ENCODE measurements at regions not wholly inside any gene's neighbourhood (a gene's known extent, or its start where the extent isn't known, plus 50 kb on each side); places are given as distances from the start of the nearest gene placed in this dataset.

DNA sequence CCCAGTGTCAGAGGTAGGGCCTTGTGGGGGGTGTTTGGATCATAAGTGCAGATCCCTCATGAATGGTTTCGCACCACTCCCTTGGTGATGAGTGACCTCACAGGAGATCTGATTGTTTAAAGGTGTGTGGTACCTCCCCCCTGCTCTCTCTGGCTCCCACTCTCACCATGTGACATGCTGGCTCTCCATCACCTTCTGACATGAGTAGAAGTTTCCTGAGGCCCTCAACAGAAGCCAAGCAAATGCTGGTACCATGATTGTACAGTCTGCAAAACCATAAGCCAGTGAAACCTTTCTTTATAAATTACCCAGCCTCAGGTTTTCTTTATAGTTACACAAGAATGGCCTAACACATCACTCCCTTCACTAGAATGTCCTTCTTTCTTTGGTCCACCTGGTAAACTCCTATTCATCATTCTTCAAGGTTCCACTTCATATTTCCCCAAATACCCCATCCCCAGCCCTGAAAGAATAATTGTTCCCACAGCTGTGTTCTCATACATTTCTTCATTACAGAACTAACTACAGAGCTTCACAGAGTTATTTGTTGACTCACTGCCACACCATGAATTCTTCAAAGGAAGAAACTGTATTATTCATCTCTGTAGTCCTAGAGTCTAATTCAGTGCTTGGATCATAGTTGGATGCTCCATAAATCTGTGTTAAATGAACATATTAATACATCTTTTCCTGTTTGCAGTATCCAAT, 81.2 kb upstream of the STK17B start (continued):
- TF ChIP-seq, protein P1, sequence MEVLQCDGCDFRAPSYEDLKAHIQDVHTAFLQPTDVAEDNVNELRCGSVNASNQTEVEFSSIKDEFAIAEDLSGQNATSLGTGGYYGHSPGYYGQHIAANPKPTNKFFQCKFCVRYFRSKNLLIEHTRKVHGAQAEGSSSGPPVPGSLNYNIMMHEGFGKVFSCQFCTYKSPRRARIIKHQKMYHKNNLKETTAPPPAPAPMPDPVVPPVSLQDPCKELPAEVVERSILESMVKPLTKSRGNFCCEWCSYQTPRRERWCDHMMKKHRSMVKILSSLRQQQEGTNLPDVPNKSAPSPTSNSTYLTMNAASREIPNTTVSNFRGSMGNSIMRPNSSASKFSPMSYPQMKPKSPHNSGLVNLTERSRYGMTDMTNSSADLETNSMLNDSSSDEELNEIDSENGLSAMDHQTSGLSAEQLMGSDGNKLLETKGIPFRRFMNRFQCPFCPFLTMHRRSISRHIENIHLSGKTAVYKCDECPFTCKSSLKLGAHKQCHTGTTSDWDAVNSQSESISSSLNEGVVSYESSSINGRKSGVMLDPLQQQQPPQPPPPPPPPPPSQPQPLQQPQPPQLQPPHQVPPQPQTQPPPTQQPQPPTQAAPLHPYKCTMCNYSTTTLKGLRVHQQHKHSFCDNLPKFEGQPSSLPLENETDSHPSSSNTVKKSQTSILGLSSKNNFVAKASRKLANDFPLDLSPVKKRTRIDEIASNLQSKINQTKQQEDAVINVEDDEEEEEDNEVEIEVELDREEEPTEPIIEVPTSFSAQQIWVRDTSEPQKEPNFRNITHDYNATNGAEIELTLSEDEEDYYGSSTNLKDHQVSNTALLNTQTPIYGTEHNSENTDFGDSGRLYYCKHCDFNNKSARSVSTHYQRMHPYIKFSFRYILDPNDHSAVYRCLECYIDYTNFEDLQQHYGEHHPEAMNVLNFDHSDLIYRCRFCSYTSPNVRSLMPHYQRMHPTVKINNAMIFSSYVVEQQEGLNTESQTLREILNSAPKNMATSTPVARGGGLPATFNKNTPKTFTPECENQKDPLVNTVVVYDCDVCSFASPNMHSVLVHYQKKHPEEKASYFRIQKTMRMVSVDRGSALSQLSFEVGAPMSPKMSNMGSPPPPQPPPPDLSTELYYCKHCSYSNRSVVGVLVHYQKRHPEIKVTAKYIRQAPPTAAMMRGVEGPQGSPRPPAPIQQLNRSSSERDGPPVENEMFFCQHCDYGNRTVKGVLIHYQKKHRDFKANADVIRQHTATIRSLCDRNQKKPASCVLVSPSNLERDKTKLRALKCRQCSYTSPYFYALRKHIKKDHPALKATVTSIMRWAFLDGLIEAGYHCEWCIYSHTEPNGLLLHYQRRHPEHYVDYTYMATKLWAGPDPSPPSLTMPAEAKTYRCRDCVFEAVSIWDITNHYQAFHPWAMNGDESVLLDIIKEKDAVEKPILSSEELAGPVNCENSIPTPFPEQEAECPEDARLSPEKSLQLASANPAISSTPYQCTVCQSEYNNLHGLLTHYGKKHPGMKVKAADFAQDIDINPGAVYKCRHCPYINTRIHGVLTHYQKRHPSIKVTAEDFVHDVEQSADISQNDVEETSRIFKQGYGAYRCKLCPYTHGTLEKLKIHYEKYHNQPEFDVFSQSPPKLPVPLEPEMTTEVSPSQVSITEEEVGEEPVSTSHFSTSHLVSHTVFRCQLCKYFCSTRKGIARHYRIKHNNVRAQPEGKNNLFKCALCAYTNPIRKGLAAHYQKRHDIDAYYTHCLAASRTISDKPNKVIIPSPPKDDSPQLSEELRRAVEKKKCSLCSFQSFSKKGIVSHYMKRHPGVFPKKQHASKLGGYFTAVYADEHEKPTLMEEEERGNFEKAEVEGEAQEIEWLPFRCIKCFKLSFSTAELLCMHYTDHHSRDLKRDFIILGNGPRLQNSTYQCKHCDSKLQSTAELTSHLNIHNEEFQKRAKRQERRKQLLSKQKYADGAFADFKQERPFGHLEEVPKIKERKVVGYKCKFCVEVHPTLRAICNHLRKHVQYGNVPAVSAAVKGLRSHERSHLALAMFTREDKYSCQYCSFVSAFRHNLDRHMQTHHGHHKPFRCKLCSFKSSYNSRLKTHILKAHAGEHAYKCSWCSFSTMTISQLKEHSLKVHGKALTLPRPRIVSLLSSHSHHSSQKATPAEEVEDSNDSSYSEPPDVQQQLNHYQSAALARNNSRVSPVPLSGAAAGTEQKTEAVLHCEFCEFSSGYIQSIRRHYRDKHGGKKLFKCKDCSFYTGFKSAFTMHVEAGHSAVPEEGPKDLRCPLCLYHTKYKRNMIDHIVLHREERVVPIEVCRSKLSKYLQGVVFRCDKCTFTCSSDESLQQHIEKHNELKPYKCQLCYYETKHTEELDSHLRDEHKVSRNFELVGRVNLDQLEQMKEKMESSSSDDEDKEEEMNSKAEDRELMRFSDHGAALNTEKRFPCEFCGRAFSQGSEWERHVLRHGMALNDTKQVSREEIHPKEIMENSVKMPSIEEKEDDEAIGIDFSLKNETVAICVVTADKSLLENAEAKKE (CRISPR knock-in tag; IDR thresholded peaks at IDR 0.05), result no peak
- TF ChIP-seq ZNF331 (CRISPR knock-in tag; IDR thresholded peaks at IDR 0.05; ENCODE audit: low read depth), result no peak

DNA sequence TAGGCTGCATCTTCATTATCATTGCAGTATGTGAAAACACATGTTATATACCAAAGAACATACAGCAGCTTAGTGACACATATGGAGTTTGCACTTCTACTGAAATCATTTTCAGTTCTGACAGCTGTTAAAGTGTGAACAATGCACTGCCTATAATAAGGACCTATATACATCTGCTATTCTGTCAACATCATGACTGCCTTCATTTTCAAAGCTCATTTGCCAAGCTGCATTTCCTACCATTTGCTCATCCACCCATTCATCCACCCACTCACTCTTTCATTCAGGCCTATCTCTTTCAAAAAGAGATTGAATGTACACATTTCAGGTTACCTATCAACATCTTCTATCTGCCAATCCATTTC, 81.7 kb upstream of the STK17B start:
- Histone ChIP-seq H3F3A (replicated peaks; ENCODE audit: low read depth) (no peaks in the 10 kb centered on the region), H3K27me3 (ENCODE audit: insufficient read depth) (no peaks in the 10 kb centered on the region), H3K4me2 (no peak overlapping the region), H3K27ac (ENCODE audit: low read depth) (no peak overlapping the region), H3K4me3 (no peak overlapping the region), H3K9me2 (ENCODE audit: insufficient read depth) (peaks cover 6% of the 10 kb centered on the region; the same call in 1 of the 2 replicates), H4K20me1 (replicated peaks; ENCODE audit: insufficient read depth) (no peaks in the 10 kb centered on the region), H3K4me1 (ENCODE audit: insufficient read depth) (no peaks in the 10 kb centered on the region), H2AFZ (no peak overlapping the region), H3K79me2 (replicated peaks; ENCODE audit: insufficient read depth) (no peaks in the 10 kb centered on the region), H3K36me3 (ENCODE audit: insufficient read depth) (no peaks in the 10 kb centered on the region)
- ATAC-seq (no peak), DNase-seq (ENCODE audit: low spot score) (no peak)
- H3K9me3 Mint-ChIP-seq, result no peaks in the 10 kb centered on the region
- no peaks in the 10 kb centered on the region for H3K36me3 Mint-ChIP-seq (ENCODE audit: low read depth)
- no peak overlapping the region for H3K4me3 Mint-ChIP-seq
- H3K27ac Mint-ChIP-seq, result no peak overlapping the region
- no peaks in the 10 kb centered on the region for H3K4me1 Mint-ChIP-seq
- H3K27me3 Mint-ChIP-seq (ENCODE audit: insufficient read depth, low read depth, poor library complexity), result peaks cover 4% of the 10 kb centered on the region
- TF ChIP-seq ZNF331 (CRISPR knock-in tag; IDR thresholded peaks at IDR 0.05; ENCODE audit: low read depth) (no peak), ZNF114 (CRISPR knock-in tag; IDR thresholded peaks at IDR 0.05) (no peak), POLR2AphosphoS5 (IDR thresholded peaks at IDR 0.05; ENCODE audit: low read depth) (no peak), EZH2phosphoT487 (IDR thresholded peaks at IDR 0.05; ENCODE audit: unreplicated experiment) (no peak), EZH2 (IDR thresholded peaks at IDR 0.05; ENCODE audit: low read depth, unreplicated experiment) (no peak), CREB1 (CRISPR knock-in tag; IDR thresholded peaks at IDR 0.05; ENCODE audit: low read depth) (no peak), NANOG (IDR thresholded peaks at IDR 0.05; ENCODE audit: borderline replicate concordance) (no peak), JUNB (IDR thresholded peaks at IDR 0.05; ENCODE audit: unreplicated experiment) (no peak), STAT1 (IDR thresholded peaks at IDR 0.05; ENCODE audit: unreplicated experiment) (no peak)
- TF ChIP-seq, protein P2, sequence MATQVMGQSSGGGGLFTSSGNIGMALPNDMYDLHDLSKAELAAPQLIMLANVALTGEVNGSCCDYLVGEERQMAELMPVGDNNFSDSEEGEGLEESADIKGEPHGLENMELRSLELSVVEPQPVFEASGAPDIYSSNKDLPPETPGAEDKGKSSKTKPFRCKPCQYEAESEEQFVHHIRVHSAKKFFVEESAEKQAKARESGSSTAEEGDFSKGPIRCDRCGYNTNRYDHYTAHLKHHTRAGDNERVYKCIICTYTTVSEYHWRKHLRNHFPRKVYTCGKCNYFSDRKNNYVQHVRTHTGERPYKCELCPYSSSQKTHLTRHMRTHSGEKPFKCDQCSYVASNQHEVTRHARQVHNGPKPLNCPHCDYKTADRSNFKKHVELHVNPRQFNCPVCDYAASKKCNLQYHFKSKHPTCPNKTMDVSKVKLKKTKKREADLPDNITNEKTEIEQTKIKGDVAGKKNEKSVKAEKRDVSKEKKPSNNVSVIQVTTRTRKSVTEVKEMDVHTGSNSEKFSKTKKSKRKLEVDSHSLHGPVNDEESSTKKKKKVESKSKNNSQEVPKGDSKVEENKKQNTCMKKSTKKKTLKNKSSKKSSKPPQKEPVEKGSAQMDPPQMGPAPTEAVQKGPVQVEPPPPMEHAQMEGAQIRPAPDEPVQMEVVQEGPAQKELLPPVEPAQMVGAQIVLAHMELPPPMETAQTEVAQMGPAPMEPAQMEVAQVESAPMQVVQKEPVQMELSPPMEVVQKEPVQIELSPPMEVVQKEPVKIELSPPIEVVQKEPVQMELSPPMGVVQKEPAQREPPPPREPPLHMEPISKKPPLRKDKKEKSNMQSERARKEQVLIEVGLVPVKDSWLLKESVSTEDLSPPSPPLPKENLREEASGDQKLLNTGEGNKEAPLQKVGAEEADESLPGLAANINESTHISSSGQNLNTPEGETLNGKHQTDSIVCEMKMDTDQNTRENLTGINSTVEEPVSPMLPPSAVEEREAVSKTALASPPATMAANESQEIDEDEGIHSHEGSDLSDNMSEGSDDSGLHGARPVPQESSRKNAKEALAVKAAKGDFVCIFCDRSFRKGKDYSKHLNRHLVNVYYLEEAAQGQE (IDR thresholded peaks at IDR 0.05; ENCODE audit: unreplicated experiment), result no peak
- TF ChIP-seq, protein P3, sequence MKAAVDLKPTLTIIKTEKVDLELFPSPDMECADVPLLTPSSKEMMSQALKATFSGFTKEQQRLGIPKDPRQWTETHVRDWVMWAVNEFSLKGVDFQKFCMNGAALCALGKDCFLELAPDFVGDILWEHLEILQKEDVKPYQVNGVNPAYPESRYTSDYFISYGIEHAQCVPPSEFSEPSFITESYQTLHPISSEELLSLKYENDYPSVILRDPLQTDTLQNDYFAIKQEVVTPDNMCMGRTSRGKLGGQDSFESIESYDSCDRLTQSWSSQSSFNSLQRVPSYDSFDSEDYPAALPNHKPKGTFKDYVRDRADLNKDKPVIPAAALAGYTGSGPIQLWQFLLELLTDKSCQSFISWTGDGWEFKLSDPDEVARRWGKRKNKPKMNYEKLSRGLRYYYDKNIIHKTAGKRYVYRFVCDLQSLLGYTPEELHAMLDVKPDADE (IDR thresholded peaks at IDR 0.05), result no peak
- TF ChIP-seq, protein P4, sequence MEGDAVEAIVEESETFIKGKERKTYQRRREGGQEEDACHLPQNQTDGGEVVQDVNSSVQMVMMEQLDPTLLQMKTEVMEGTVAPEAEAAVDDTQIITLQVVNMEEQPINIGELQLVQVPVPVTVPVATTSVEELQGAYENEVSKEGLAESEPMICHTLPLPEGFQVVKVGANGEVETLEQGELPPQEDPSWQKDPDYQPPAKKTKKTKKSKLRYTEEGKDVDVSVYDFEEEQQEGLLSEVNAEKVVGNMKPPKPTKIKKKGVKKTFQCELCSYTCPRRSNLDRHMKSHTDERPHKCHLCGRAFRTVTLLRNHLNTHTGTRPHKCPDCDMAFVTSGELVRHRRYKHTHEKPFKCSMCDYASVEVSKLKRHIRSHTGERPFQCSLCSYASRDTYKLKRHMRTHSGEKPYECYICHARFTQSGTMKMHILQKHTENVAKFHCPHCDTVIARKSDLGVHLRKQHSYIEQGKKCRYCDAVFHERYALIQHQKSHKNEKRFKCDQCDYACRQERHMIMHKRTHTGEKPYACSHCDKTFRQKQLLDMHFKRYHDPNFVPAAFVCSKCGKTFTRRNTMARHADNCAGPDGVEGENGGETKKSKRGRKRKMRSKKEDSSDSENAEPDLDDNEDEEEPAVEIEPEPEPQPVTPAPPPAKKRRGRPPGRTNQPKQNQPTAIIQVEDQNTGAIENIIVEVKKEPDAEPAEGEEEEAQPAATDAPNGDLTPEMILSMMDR (conservative IDR thresholded peaks at IDR 0.05; ENCODE audit: low read depth in 2 of 2), result no peak

Data from GM23338 (cell line).